ENCODE measurements at regions not wholly inside any gene's neighbourhood (a gene's known extent, or its start where the extent isn't known, plus 50 kb on each side); places are given as distances from the start of the nearest gene placed in this dataset.
A peak's percentile ranks its signal among the peaks of the same experiment; 100 is the strongest.

- Histone ChIP-seq H3K36me3 (ENCODE audit: insufficient read depth, low read length) (no peaks in the 10 kb centered on the region), H3K79me2 (ENCODE audit: control insufficient read depth, insufficient read depth, low read length, unreplicated experiment) (no peaks in the 10 kb centered on the region), H2AFZ (ENCODE audit: low read length, unreplicated experiment) (peak overlapping the region; percentile 28), H3K27ac (ENCODE audit: low read depth, low read length) (no peak overlapping the region; the same call in 1 of the 2 replicates), H3K4me3 (ENCODE audit: low read depth, low read length) (no peak overlapping the region), H3K27me3 (ENCODE audit: insufficient read depth, low read length) (no peaks in the 10 kb centered on the region), H3K4me1 (ENCODE audit: control insufficient read depth, insufficient read depth, low read length, unreplicated experiment) (peaks cover 16% of the 10 kb centered on the region)
Measured at GRCh38 chr13:30045916-30046704, 195.7 kb upstream of the UBL3 start.

GRCh38 chr13:30044932-30045331 lies 194.5 kb upstream of the UBL3 start:
- H3K27me3 ChIP-seq (ENCODE audit: insufficient read depth, low read length), result no peaks in the 10 kb centered on the region
- peaks cover 16% of the 10 kb centered on the region for H3K4me1 ChIP-seq (ENCODE audit: control insufficient read depth, insufficient read depth, low read length, unreplicated experiment)
- no peak overlapping the region for H2AFZ ChIP-seq (ENCODE audit: low read length, unreplicated experiment)
- no peak overlapping the region for H3K4me3 ChIP-seq (ENCODE audit: low read depth, low read length)
- no peak overlapping the region for H3K27ac ChIP-seq (ENCODE audit: low read depth, low read length)
- no peaks in the 10 kb centered on the region for H3K79me2 ChIP-seq (ENCODE audit: control insufficient read depth, insufficient read depth, low read length, unreplicated experiment)
- H3K36me3 ChIP-seq (ENCODE audit: insufficient read depth, low read length), result no peaks in the 10 kb centered on the region

- Histone ChIP-seq H3K36me3 (ENCODE audit: insufficient read depth, low read length) (no peaks in the 10 kb centered on the region), H3K79me2 (ENCODE audit: control insufficient read depth, insufficient read depth, low read length, unreplicated experiment) (no peaks in the 10 kb centered on the region)
Measured at GRCh38 chr13:30043631-30043925, 193.2 kb upstream of the UBL3 start.

GRCh38 chr13:30042891-30043630 lies 192.6 kb upstream of the UBL3 start:
- H3K79me2 ChIP-seq (ENCODE audit: control insufficient read depth, insufficient read depth, low read length, unreplicated experiment), result no peaks in the 10 kb centered on the region
- no peak overlapping the region for H3K4me3 ChIP-seq (ENCODE audit: low read depth, low read length)
- H3K27me3 ChIP-seq (ENCODE audit: insufficient read depth, low read length), result no peaks in the 10 kb centered on the region
- no peaks in the 10 kb centered on the region for H3K36me3 ChIP-seq (ENCODE audit: insufficient read depth, low read length)
- no peak overlapping the region for H2AFZ ChIP-seq (ENCODE audit: low read length, unreplicated experiment)
- H3K27ac ChIP-seq (ENCODE audit: low read depth, low read length), result no peak overlapping the region
- peaks cover 16% of the 10 kb centered on the region for H3K4me1 ChIP-seq (ENCODE audit: control insufficient read depth, insufficient read depth, low read length, unreplicated experiment)

More at GRCh38 chr13:30043631-30043925, 193.2 kb upstream of the UBL3 start:
- no peaks in the 10 kb centered on the region for H3K27me3 ChIP-seq (ENCODE audit: insufficient read depth, low read length)
- H3K4me3 ChIP-seq (ENCODE audit: low read depth, low read length), result no peak overlapping the region
- no peak overlapping the region for H3K27ac ChIP-seq (ENCODE audit: low read depth, low read length)
- peaks cover 16% of the 10 kb centered on the region for H3K4me1 ChIP-seq (ENCODE audit: control insufficient read depth, insufficient read depth, low read length, unreplicated experiment)
- H2AFZ ChIP-seq (ENCODE audit: low read length, unreplicated experiment), result no peak overlapping the region

GRCh38 chr13:30042272-30042671 lies 191.9 kb upstream of the UBL3 start:
- Histone ChIP-seq H3K79me2 (ENCODE audit: control insufficient read depth, insufficient read depth, low read length, unreplicated experiment) (no peaks in the 10 kb centered on the region), H2AFZ (ENCODE audit: low read length, unreplicated experiment) (no peak overlapping the region), H3K4me1 (ENCODE audit: control insufficient read depth, insufficient read depth, low read length, unreplicated experiment) (peaks cover 16% of the 10 kb centered on the region), H3K27ac (ENCODE audit: low read depth, low read length) (no peak overlapping the region), H3K27me3 (ENCODE audit: insufficient read depth, low read length) (no peaks in the 10 kb centered on the region), H3K36me3 (ENCODE audit: insufficient read depth, low read length) (no peaks in the 10 kb centered on the region), H3K4me3 (ENCODE audit: low read depth, low read length) (no peak overlapping the region)

GRCh38 chr13:30039511-30039911 lies 189.1 kb upstream of the UBL3 start:
- no peaks in the 10 kb centered on the region for H3K79me2 ChIP-seq (ENCODE audit: control insufficient read depth, insufficient read depth, low read length, unreplicated experiment)
- no peaks in the 10 kb centered on the region for H3K36me3 ChIP-seq (ENCODE audit: insufficient read depth, low read length)
- H3K4me3 ChIP-seq (ENCODE audit: low read depth, low read length), result no peak overlapping the region
- peaks cover 2% of the 10 kb centered on the region for H3K4me1 ChIP-seq (ENCODE audit: control insufficient read depth, insufficient read depth, low read length, unreplicated experiment)
- H3K27me3 ChIP-seq (ENCODE audit: insufficient read depth, low read length), result no peaks in the 10 kb centered on the region
- no peak overlapping the region for H2AFZ ChIP-seq (ENCODE audit: low read length, unreplicated experiment)
- no peak overlapping the region for H3K27ac ChIP-seq (ENCODE audit: low read depth, low read length)

- H2AFZ ChIP-seq (ENCODE audit: low read length, unreplicated experiment), result no peak overlapping the region
- H3K4me1 ChIP-seq (ENCODE audit: control insufficient read depth, insufficient read depth, low read length, unreplicated experiment), result peaks cover 8% of the 10 kb centered on the region
- H3K36me3 ChIP-seq (ENCODE audit: insufficient read depth, low read length), result no peaks in the 10 kb centered on the region
- no peak overlapping the region for H3K4me3 ChIP-seq (ENCODE audit: low read depth, low read length)
- no peak overlapping the region for H3K27ac ChIP-seq (ENCODE audit: low read depth, low read length)
- no peaks in the 10 kb centered on the region for H3K79me2 ChIP-seq (ENCODE audit: control insufficient read depth, insufficient read depth, low read length, unreplicated experiment)
- H3K27me3 ChIP-seq (ENCODE audit: insufficient read depth, low read length), result no peaks in the 10 kb centered on the region
Measured at GRCh38 chr13:30038884-30039283, 188.5 kb upstream of the UBL3 start.

GRCh38 chr13:30037766-30038165 lies 187.3 kb upstream of the UBL3 start:
- no peaks in the 10 kb centered on the region for H3K27me3 ChIP-seq (ENCODE audit: insufficient read depth, low read length)
- H3K4me3 ChIP-seq (ENCODE audit: low read depth, low read length), result no peak overlapping the region
- peaks cover 18% of the 10 kb centered on the region for H3K4me1 ChIP-seq (ENCODE audit: control insufficient read depth, insufficient read depth, low read length, unreplicated experiment)
- H2AFZ ChIP-seq (ENCODE audit: low read length, unreplicated experiment), result no peak overlapping the region
- H3K36me3 ChIP-seq (ENCODE audit: insufficient read depth, low read length), result no peaks in the 10 kb centered on the region
- no peak overlapping the region for H3K27ac ChIP-seq (ENCODE audit: low read depth, low read length)
- no peaks in the 10 kb centered on the region for H3K79me2 ChIP-seq (ENCODE audit: control insufficient read depth, insufficient read depth, low read length, unreplicated experiment)

- Histone ChIP-seq H3K27ac (ENCODE audit: low read depth, low read length) (no peak overlapping the region), H3K4me1 (ENCODE audit: control insufficient read depth, insufficient read depth, low read length, unreplicated experiment) (peaks cover 18% of the 10 kb centered on the region), H2AFZ (ENCODE audit: low read length, unreplicated experiment) (no peak overlapping the region), H3K79me2 (ENCODE audit: control insufficient read depth, insufficient read depth, low read length, unreplicated experiment) (no peaks in the 10 kb centered on the region), H3K36me3 (ENCODE audit: insufficient read depth, low read length) (no peaks in the 10 kb centered on the region), H3K4me3 (ENCODE audit: low read depth, low read length) (no peak overlapping the region), H3K27me3 (ENCODE audit: insufficient read depth, low read length) (no peaks in the 10 kb centered on the region)
Measured at GRCh38 chr13:30037306-30037705, 186.9 kb upstream of the UBL3 start.

- H3K4me1 ChIP-seq (ENCODE audit: control insufficient read depth, insufficient read depth, low read length, unreplicated experiment), result peaks cover 18% of the 10 kb centered on the region
- H2AFZ ChIP-seq (ENCODE audit: low read length, unreplicated experiment), result no peak overlapping the region
- H3K36me3 ChIP-seq (ENCODE audit: insufficient read depth, low read length), result no peaks in the 10 kb centered on the region
- no peak overlapping the region for H3K27ac ChIP-seq (ENCODE audit: low read depth, low read length)
- no peaks in the 10 kb centered on the region for H3K27me3 ChIP-seq (ENCODE audit: insufficient read depth, low read length)
- H3K4me3 ChIP-seq (ENCODE audit: low read depth, low read length), result no peak overlapping the region
- H3K79me2 ChIP-seq (ENCODE audit: control insufficient read depth, insufficient read depth, low read length, unreplicated experiment), result no peaks in the 10 kb centered on the region
Measured at GRCh38 chr13:30034458-30034795, 184.0 kb upstream of the UBL3 start.

All from ACC112 (cell line).